ENCODE measurements at regions not wholly inside any gene's neighbourhood (a gene's known extent, or its start where the extent isn't known, plus 50 kb on each side); places are given as distances from the start of the nearest gene placed in this dataset.

GRCh38 chr3:117101697-117102096 is 392.1 kb downstream of the TUSC7 start:
- POLR2A ChIA-PET: no interaction called here

More at GRCh38 chr3:117101697-117102096, 392.1 kb downstream of the TUSC7 start:
- no peak for DNase-seq (ENCODE audit: extremely low read depth in 1 of 4, low spot score in 3 of 4)
- intact Hi-C loops (cut with micrococcal nuclease): no loop called here
- TF ChIP-seq TAL1 (IDR thresholded peaks at IDR 0.05) (no peak), ZNF354B (CRISPR knock-in tag; IDR thresholded peaks at IDR 0.05) (no peak), BRD4 (IDR thresholded peaks at IDR 0.05) (no peak), CEBPB (tag; IDR thresholded peaks at IDR 0.05) (no peak), TCF15 (CRISPR knock-in tag; IDR thresholded peaks at IDR 0.05) (no peak), CREBBP (IDR thresholded peaks at IDR 0.05; ENCODE audit: low read depth, low read length) (no peak), POLR2B (IDR thresholded peaks at IDR 0.05; ENCODE audit: low read depth, partially characterized antibody) (no peak), CBX3 (IDR thresholded peaks at IDR 0.05; ENCODE audit: borderline replicate concordance in 1 of 2, low read length in 2 of 2) (no peak), ID3 (CRISPR knock-in tag; IDR thresholded peaks at IDR 0.05) (no peak), ID3 (tag; IDR thresholded peaks at IDR 0.05) (no peak), FOXK2 (conservative IDR thresholded peaks at IDR 0.05 in 1 of 2, IDR thresholded peaks at IDR 0.05 in 1 of 2; ENCODE audit: low read depth in 2 of 2) (no peak), ZNF436 (CRISPR knock-in tag; IDR thresholded peaks at IDR 0.05) (no peak), DEAF1 (CRISPR knock-in tag; IDR thresholded peaks at IDR 0.05) (no peak), ZNF717 (CRISPR knock-in tag; IDR thresholded peaks at IDR 0.05) (no peak), KAT2B (IDR thresholded peaks at IDR 0.05; ENCODE audit: low read depth, low read length) (no peak), ZNF282 (CRISPR knock-in tag; IDR thresholded peaks at IDR 0.05) (no peak), BHLHE40 (IDR thresholded peaks at IDR 0.05; ENCODE audit: low read length) (no peak), CCAR2 (IDR thresholded peaks at IDR 0.05; ENCODE audit: low read depth, low read length) (no peak), ZNF24 (IDR thresholded peaks at IDR 0.05) (no peak)
- TF ChIP-seq, protein P1, sequence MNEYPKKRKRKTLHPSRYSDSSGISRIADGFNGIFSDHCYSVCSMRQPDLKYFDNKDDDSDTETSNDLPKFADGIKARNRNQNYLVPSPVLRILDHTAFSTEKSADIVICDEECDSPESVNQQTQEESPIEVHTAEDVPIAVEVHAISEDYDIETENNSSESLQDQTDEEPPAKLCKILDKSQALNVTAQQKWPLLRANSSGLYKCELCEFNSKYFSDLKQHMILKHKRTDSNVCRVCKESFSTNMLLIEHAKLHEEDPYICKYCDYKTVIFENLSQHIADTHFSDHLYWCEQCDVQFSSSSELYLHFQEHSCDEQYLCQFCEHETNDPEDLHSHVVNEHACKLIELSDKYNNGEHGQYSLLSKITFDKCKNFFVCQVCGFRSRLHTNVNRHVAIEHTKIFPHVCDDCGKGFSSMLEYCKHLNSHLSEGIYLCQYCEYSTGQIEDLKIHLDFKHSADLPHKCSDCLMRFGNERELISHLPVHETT (CRISPR knock-in tag; conservative IDR thresholded peaks at IDR 0.05 in 1 of 2, IDR thresholded peaks at IDR 0.05 in 1 of 2): no peak
- H3K9me3 ChIP-seq (replicated peaks; ENCODE audit: control insufficient read depth, insufficient read depth, low read depth, low read length): no peaks in the 10 kb centered on the region
- H4K20me1 ChIP-seq (replicated peaks; ENCODE audit: control insufficient read depth, insufficient read depth, low read length): no peaks in the 10 kb centered on the region
- H3K27ac ChIP-seq (ENCODE audit: extremely low read depth, low read depth, low read length): no peak overlapping the region
- no peak overlapping the region for H3K4me2 ChIP-seq (ENCODE audit: insufficient read depth, low read length)
- H3K79me2 ChIP-seq (ENCODE audit: control insufficient read depth, insufficient read depth, low read length): no peaks in the 10 kb centered on the region
- no peak overlapping the region for H3K9ac ChIP-seq (ENCODE audit: insufficient read depth in 1 of 2, low read depth in 2 of 2, low read length in 2 of 2)
- ATAC-seq: no peak
- H2AFZ ChIP-seq (ENCODE audit: low read depth, low read length): no peak overlapping the region
- H3K4me1 ChIP-seq (replicated peaks in 1 of 2; ENCODE audit: control insufficient read depth in 2 of 2, insufficient read depth in 2 of 2, low read length in 2 of 2): no peaks in the 10 kb centered on the region
- H3K36me3 ChIP-seq (ENCODE audit: control insufficient read depth, insufficient read depth, low read length): no peaks in the 10 kb centered on the region
- no TSS peak for BruUV-seq (replicated peaks)
- WGBS (ENCODE audit: insufficient coverage, low coverage, missing lambda C conversion rate): 0% methylated on average over 1 of the region's 1 CpG
- CTCF ChIA-PET (ENCODE audit: low intra/inter-chr PET ratio): no interaction called here
- in situ Hi-C loops (cut with MboI): no loop called here
- FAIRE-seq: no peak
- no peaks in the 10 kb centered on the region for H3K9me1 ChIP-seq (ENCODE audit: control insufficient read depth, insufficient read depth, low read length)
- no peaks in the 10 kb centered on the region for H3K27me3 ChIP-seq (ENCODE audit: control insufficient read depth in 2 of 2, insufficient read depth in 2 of 2, low read length in 2 of 2)
- no peak overlapping the region for H3K4me3 ChIP-seq

Data from K562 (cell line).